ENCODE measurements at regions not wholly inside any gene's neighbourhood (a gene's known extent, or its start where the extent isn't known, plus 50 kb on each side); places are given as distances from the start of the nearest gene placed in this dataset.

- H3K4me3 ChIP-seq (replicated peaks; ENCODE audit: low read depth, low read length): no peak overlapping the region
- DNase-seq (ENCODE audit: low read depth): no peak
- TF ChIP-seq, protein P1, sequence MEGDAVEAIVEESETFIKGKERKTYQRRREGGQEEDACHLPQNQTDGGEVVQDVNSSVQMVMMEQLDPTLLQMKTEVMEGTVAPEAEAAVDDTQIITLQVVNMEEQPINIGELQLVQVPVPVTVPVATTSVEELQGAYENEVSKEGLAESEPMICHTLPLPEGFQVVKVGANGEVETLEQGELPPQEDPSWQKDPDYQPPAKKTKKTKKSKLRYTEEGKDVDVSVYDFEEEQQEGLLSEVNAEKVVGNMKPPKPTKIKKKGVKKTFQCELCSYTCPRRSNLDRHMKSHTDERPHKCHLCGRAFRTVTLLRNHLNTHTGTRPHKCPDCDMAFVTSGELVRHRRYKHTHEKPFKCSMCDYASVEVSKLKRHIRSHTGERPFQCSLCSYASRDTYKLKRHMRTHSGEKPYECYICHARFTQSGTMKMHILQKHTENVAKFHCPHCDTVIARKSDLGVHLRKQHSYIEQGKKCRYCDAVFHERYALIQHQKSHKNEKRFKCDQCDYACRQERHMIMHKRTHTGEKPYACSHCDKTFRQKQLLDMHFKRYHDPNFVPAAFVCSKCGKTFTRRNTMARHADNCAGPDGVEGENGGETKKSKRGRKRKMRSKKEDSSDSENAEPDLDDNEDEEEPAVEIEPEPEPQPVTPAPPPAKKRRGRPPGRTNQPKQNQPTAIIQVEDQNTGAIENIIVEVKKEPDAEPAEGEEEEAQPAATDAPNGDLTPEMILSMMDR (IDR thresholded peaks at IDR 0.05; ENCODE audit: low read length, missing control alignments): no peak
These were observed 74.3 kb upstream of the MSTN start for GRCh38 chr2:190136825-190137224.

GRCh38 chr2:190136259-190136658 is 73.7 kb upstream of the MSTN start:
- DNase-seq (ENCODE audit: low read depth): no peak
- no peak overlapping the region for H3K4me3 ChIP-seq (replicated peaks; ENCODE audit: low read depth, low read length)
- TF ChIP-seq, protein P1 (IDR thresholded peaks at IDR 0.05; ENCODE audit: low read length, missing control alignments): no peak

DNA sequence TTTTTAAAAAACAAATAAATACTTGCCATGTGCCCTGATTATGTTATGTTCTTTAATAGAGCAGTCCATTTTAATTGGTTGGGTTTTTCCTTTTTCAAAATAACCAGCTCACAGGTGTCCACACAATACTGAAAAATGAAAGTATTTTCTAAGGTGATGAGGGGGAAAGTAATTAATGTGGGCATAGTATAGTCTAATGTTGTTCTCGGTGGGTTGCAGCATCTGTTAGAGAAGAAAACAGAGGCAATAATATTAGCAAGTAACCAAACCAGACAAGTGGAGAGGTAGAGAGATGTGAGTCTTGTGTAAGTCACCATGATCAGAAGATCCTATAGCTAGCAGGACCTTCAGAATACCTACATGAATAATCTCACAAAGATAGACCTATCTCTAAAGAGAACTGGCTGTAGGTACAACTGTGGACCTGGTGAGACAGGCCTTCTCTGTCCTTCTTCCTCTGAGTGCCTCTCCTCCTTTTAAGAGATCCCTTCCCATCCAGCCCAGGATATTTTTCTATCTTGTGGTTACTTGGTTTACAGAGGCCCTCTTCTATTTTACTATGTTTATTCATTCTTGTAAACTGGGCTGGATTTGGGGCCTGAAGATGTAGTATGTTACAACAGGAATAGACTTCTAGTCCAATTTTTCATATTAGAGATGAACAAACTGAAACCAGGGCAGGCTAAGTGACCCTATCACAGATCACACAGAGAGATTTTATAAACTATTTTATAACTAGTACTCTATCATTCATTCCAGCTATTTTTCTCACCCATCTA is 67.1 kb upstream of the MSTN start:
- TF ChIP-seq, protein P1 (IDR thresholded peaks at IDR 0.05; ENCODE audit: low read length, missing control alignments): no peak
- no peak overlapping the region for H3K4me3 ChIP-seq (replicated peaks; ENCODE audit: low read depth, low read length)
- no peak for DNase-seq (ENCODE audit: low read depth)

DNA sequence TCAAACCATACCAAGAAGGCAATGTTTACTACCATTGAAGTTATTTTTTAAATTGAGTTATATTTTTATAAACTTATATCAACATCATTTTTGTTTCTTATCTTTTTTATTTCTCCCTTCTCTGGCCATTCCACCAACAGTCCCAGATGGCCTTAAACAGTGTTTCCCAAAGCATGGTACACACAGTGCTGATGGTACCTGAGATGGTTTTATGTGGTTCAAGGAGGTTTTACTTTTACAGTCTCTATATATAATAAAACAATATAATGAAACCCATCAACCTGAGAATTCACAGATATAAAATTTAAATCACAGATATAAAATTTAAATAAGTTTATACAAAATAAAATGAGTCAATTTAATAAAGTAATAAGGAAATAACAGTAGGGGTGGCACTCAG is 65.1 kb upstream of the MSTN start:
- DNase-seq (ENCODE audit: low read depth): no peak
- H3K4me3 ChIP-seq (replicated peaks; ENCODE audit: low read depth, low read length): no peak overlapping the region
- TF ChIP-seq, protein P1 (IDR thresholded peaks at IDR 0.05; ENCODE audit: low read length, missing control alignments): no peak

GRCh38 chr2:190126798-190127197 is 64.3 kb upstream of the MSTN start:
- peak; percentile 36 for DNase-seq (ENCODE audit: low read depth)
- TF ChIP-seq, protein P1 (IDR thresholded peaks at IDR 0.05; ENCODE audit: low read length, missing control alignments): no peak
- no peak overlapping the region for H3K4me3 ChIP-seq (replicated peaks; ENCODE audit: low read depth, low read length)

DNA sequence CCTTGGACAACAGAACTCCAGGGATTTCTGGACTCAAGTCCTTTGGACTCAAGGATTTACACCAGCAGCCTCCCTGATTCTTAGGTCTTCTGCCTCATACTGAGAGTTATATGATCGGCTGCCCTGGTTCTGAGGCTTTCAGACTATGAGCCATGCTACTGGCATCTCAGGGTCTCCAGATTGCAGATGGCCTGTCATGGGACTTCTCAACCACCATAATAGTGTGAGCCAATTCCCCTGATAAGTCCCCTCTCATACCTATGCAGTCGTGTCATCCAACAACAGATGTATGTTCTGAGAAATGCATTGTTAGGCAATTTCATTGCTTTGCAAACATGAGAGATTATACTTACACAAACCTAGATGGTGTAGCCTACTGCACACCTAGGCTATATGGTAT is 61.4 kb upstream of the MSTN start:
- DNase-seq (ENCODE audit: low read depth): peak; percentile 61
- TF ChIP-seq, protein P1 (IDR thresholded peaks at IDR 0.05; ENCODE audit: low read length, missing control alignments): no peak
- H3K4me3 ChIP-seq (replicated peaks; ENCODE audit: low read depth, low read length): no peak overlapping the region

DNA sequence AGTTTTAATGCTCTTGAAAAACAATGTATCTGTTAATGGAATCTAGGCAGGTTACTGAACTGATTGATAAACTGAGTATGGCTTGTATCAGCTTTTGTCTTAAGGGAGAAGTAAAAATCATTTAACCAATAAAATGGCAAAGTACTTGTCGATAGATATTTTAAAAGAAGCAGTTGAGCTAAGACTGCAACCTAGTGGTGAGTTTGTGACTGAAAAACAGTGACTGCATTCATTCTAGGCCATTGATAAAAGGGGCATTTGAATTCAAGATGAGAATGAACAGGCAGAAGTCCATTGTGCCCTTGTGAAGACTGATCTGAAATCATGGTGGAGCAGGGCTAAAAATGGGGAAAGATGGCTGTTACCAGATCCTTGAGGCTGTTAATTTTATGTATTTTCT is 59.4 kb upstream of the MSTN start:
- H3K4me3 ChIP-seq (replicated peaks; ENCODE audit: low read depth, low read length): no peak overlapping the region
- TF ChIP-seq, protein P1 (IDR thresholded peaks at IDR 0.05; ENCODE audit: low read length, missing control alignments): peak; percentile 54
- DNase-seq (ENCODE audit: low read depth): peak; percentile 40

All from fibroblast of pulmonary artery (primary cell).